ENCODE measurements at regions not wholly inside any gene's neighbourhood (a gene's known extent, or its start where the extent isn't known, plus 50 kb on each side); places are given as distances from the start of the nearest gene placed in this dataset.

- H3K4me1 Mint-ChIP-seq = no peaks in the 10 kb centered on the region
- Histone ChIP-seq H3K27ac (ENCODE audit: low read depth, low read length) (no peak overlapping the region), H3K36me3 (ENCODE audit: control insufficient read depth, insufficient read depth, low read length) (no peaks in the 10 kb centered on the region), H3K4me1 (ENCODE audit: control insufficient read depth, insufficient read depth, low read length) (no peaks in the 10 kb centered on the region), H3K27me3 (ENCODE audit: control insufficient read depth, insufficient read depth, low read length, poor library complexity, severe bottlenecking) (no peaks in the 10 kb centered on the region), H3K9ac (ENCODE audit: extremely low read depth, low read length, poor library complexity, severe bottlenecking) (no peak overlapping the region), H3K9me3 (ENCODE audit: control insufficient read depth, low read length) (no peaks in the 10 kb centered on the region), H3K4me3 (ENCODE audit: low read length) (no peak overlapping the region)
- no peak for TF ChIP-seq CTCF (conservative IDR thresholded peaks at IDR 0.05)
- no peaks in the 10 kb centered on the region for H3K36me3 Mint-ChIP-seq (ENCODE audit: low read depth)
- no peaks in the 10 kb centered on the region for H3K9me3 Mint-ChIP-seq
- DNase-seq = no peak
- peaks cover 2% of the 10 kb centered on the region for H3K27me3 Mint-ChIP-seq (ENCODE audit: insufficient read depth)
- no peak overlapping the region for H3K27ac Mint-ChIP-seq
- H3K4me3 Mint-ChIP-seq = no peak overlapping the region
Measured at GRCh38 chr2:49719241-49719640, 564.9 kb upstream of the FSHR start.

GRCh38 chr2:49715597-49715996, 561.3 kb upstream of the FSHR start:
- Mint-ChIP-seq H3K36me3 (ENCODE audit: low read depth) (no peaks in the 10 kb centered on the region), H3K4me3 (no peak overlapping the region), H3K27me3 (ENCODE audit: insufficient read depth) (no peaks in the 10 kb centered on the region), H3K9me3 (no peaks in the 10 kb centered on the region), H3K4me1 (no peaks in the 10 kb centered on the region), H3K27ac (no peak overlapping the region)
- Histone ChIP-seq H3K36me3 (ENCODE audit: control insufficient read depth, insufficient read depth, low read length) (no peaks in the 10 kb centered on the region), H3K4me1 (ENCODE audit: control insufficient read depth, insufficient read depth, low read length) (no peaks in the 10 kb centered on the region), H3K27me3 (ENCODE audit: control insufficient read depth, insufficient read depth, low read length, poor library complexity, severe bottlenecking) (no peaks in the 10 kb centered on the region), H3K9me3 (ENCODE audit: control insufficient read depth, low read length) (no peaks in the 10 kb centered on the region), H3K4me3 (ENCODE audit: low read length) (no peak overlapping the region), H3K9ac (ENCODE audit: extremely low read depth, low read length, poor library complexity, severe bottlenecking) (no peak overlapping the region), H3K27ac (ENCODE audit: low read depth, low read length) (no peak overlapping the region)
- DNase-seq = no peak
- no peak for TF ChIP-seq CTCF (conservative IDR thresholded peaks at IDR 0.05)
- WGBS, 2 experiments (ENCODE audit: insufficient coverage in 1 of 2, insufficient read length in 1 of 2) = 88 to 90% methylated on average over 3 to 4 of the region's 4 CpGs

- TF ChIP-seq CTCF (conservative IDR thresholded peaks at IDR 0.05) = no peak
- 54 to 63% methylated on average over 2 of the region's 2 CpGs for WGBS, 2 experiments (ENCODE audit: insufficient coverage in 1 of 2, insufficient read length in 1 of 2)
- Mint-ChIP-seq H3K9me3 (no peaks in the 10 kb centered on the region), H3K27ac (no peak overlapping the region), H3K4me3 (no peak overlapping the region), H3K4me1 (no peaks in the 10 kb centered on the region), H3K27me3 (ENCODE audit: insufficient read depth) (peaks cover 4% of the 10 kb centered on the region), H3K36me3 (ENCODE audit: low read depth) (no peaks in the 10 kb centered on the region)
- DNase-seq = peak; percentile 44
- no peak overlapping the region for H3K4me3 ChIP-seq (ENCODE audit: low read length)
- no peak overlapping the region for H3K9ac ChIP-seq (ENCODE audit: extremely low read depth, low read length, poor library complexity, severe bottlenecking)
- H3K27ac ChIP-seq (ENCODE audit: low read depth, low read length) = no peak overlapping the region
- H3K27me3 ChIP-seq (ENCODE audit: control insufficient read depth, insufficient read depth, low read length, poor library complexity, severe bottlenecking) = no peaks in the 10 kb centered on the region
- no peaks in the 10 kb centered on the region for H3K9me3 ChIP-seq (ENCODE audit: control insufficient read depth, low read length)
- H3K36me3 ChIP-seq (ENCODE audit: control insufficient read depth, insufficient read depth, low read length) = no peaks in the 10 kb centered on the region
- H3K4me1 ChIP-seq (ENCODE audit: control insufficient read depth, insufficient read depth, low read length) = no peaks in the 10 kb centered on the region
Measured at GRCh38 chr2:49714454-49714853, 560.1 kb upstream of the FSHR start.
